OCI-M2 (cell line): ENCODE measurements at regions not wholly inside any gene's neighbourhood (a gene's known extent, or its start where the extent isn't known, plus 50 kb on each side); places are given as distances from the start of the nearest gene placed in this dataset.
A peak's percentile ranks its signal among the peaks of the same experiment; 100 is the strongest.

Experiments
- DNase-seq: peaks from one replicate; lab custom pipeline; 2025; ENCODE audit not compliant: unreplicated experiment; lab: John Stamatoyannopoulos, UW

DNA sequence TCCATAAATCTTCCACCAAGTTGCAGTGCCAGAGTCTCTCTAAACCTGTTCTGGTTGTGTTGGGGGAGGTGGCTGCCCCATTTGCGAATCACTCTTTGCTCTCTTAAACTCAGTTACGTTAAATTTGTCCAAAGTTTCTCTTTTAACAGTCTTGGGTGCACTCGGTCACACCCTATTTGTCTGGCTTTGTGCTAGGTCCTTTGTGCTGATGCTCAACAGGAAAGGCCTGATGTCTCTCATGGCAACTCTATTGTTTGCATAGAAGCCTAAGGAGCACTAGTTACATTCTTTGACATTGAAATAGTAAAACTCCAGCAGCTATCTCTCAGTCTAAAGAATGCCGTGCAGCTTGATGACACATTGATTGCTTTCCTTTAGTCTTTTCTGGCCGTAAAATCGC, 105.1 kb downstream of the TRMT11 start:
- DNase-seq: no peak

- DNase-seq: no peak
Observed at GRCh38 chr6:126093108-126093507, 106.8 kb downstream of the TRMT11 start.

GRCh38 chr6:126094411-126094810, 108.1 kb downstream of the TRMT11 start:
- no peak for DNase-seq

DNA sequence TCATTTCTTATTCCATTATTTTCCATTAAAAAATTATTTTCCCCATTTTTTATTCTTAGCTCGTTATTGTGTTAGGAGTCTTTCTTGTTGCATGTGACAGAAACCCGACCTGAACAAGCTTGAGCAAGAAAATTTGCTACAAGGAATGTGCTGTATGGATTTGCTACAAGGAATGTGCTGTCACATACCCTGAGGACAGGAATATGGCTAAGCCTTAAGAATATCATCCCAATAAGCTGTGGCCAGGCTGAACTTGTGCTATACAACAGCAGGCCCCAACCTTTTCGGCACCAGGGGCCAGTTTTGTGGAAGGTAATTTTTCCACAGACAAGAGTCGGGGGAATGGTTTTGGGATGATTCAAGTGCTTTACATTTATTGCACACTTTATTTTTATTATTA, 114.0 kb downstream of the TRMT11 start:
- DNase-seq: no peak

- no peak for DNase-seq
Observed at GRCh38 chr6:126102358-126102757, 116.0 kb downstream of the TRMT11 start.

DNA sequence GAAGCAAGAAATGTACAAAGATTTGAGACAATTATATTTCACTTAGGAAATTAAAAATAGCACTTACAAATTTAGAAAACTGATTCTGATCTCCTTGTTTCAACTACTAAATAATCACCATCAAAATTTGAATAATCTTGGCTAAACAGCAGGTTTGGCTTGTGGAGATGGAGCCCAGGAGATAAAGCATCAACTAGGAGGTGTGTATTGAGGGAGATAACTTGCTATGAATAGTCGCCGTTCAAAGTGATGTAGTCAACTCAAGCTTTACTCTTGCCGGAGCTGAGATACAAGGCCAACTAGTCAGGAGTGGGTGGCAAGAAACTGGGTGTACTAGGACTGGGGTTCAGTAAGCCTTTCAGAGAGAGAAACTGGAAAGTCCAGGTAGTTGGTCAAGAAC, 117.7 kb downstream of the TRMT11 start:
- no peak for DNase-seq

- DNase-seq: no peak
Observed at GRCh38 chr6:126107475-126108166, 121.3 kb downstream of the TRMT11 start.

GRCh38 chr6:126110512-126111270, 124.4 kb downstream of the TRMT11 start:
- no peak for DNase-seq

GRCh38 chr6:126111327-126111726, 125.0 kb downstream of the TRMT11 start:
- no peak for DNase-seq

DNA sequence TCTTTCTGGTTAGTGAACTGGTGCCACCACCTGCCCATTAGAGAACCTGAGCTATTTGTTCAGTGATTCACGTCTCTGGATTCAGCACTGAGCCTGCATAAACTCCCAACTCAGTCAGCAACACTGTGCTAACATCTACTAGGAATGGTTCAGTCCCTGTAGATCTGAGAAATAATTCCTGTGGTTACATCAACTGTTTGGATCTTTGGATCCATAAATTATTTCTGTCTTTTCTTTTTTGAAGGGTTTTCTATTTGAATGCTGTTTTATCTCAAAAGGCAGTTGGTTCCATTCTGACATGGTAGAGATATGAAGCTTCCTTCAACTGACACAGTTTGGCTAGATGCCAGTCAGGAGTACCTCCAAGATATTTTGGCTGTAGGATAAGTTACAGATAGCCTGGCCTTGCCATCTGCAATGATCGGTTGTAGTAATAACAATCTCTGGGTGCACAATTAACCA, 125.9 kb downstream of the TRMT11 start:
- no peak for DNase-seq

GRCh38 chr6:126113261-126113660, 126.9 kb downstream of the TRMT11 start:
- DNase-seq: no peak

DNA sequence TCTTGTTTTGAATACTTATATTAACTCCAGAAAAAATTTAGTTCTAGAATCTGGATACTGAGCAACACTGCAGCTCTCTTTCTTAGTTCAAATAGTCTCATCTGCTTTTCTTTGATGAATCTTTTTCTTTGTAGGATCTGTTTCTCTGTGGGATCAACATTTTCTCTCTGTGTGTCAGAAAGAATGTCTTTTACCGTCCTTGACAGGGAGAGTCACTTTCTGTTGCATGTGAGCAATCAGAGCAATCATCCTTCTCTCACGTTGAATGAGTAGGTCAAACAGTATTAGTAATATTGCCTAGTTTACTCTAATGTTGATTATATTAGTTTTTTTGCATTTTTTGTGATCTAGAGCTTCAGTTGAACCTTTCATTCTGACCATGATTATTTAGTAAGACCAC, 130.9 kb downstream of the TRMT11 start:
- DNase-seq: no peak

- DNase-seq: no peak
Observed at GRCh38 chr6:126118058-126118755, 131.9 kb downstream of the TRMT11 start.

GRCh38 chr6:126118936-126119335, 132.6 kb downstream of the TRMT11 start:
- no peak for DNase-seq

DNA sequence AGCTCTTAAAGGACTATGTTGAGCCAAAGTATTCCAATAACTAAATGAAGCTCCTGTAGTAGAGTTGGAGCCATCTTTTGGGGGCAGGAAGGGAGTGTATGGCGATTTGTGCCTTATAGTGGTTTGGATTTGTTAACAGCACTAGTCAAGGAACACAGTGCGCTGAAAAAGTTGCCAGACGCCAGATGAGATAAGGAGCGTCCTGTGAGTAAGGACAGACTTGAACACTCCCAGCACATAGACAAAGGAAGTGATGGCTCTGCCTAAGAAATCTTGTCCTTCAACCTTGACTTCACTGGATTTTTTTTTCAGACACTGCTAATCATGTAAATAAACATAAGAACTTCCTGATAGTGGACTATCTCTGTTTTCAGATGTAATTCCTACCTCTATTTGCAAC, 136.9 kb downstream of the TRMT11 start:
- DNase-seq: peak; percentile 46

GRCh38 chr6:126127659-126128058, 141.3 kb downstream of the TRMT11 start:
- no peak for DNase-seq

DNA sequence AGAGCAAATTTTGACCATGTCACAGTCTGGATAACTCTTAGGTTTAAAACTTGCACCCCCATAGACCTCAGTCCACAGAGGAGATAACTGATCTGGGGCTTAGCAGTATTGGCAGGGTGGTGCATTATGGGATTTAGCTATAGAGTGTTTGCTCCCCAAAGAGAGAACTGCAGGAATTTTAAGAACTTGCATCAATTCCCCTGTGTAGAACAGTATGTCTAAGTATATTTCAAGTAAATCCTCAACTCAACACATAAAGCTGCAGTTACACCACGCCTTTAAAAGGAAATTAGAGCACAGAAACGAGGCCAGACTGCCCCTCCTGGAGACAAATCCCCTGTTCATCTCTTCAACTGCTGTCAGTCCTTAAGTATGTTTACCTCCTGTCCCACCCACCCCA, 144.9 kb downstream of the TRMT11 start:
- DNase-seq: no peak

- no peak for DNase-seq
Observed at GRCh38 chr6:126133984-126134383, 147.6 kb downstream of the TRMT11 start.

- no peak for DNase-seq
Observed at GRCh38 chr6:126134491-126134890, 148.2 kb downstream of the TRMT11 start.

- no peak for DNase-seq
Observed at GRCh38 chr6:126140015-126140414, 153.7 kb downstream of the TRMT11 start.

- no peak for DNase-seq
Observed at GRCh38 chr6:126143761-126144251, 157.5 kb downstream of the TRMT11 start.

- DNase-seq: no peak
Observed at GRCh38 chr6:126145351-126145750, 159.0 kb downstream of the TRMT11 start.
